GM12873 (cell line): ENCODE measurements at regions not wholly inside any gene's neighbourhood (a gene's known extent, or its start where the extent isn't known, plus 50 kb on each side); places are given as distances from the start of the nearest gene placed in this dataset.

Source experiments
- CTCF ChIP-seq: IDR thresholded peaks from 2 replicates; pipeline ENCODE4 v1.5.1; 2012; ENCODE audit warnings: low read depth, mild to moderate bottlenecking, moderate library complexity, low read length, control low read depth; ENCODE audit not compliant: insufficient read depth; ENCODE audit errors: missing control alignments

DNA sequence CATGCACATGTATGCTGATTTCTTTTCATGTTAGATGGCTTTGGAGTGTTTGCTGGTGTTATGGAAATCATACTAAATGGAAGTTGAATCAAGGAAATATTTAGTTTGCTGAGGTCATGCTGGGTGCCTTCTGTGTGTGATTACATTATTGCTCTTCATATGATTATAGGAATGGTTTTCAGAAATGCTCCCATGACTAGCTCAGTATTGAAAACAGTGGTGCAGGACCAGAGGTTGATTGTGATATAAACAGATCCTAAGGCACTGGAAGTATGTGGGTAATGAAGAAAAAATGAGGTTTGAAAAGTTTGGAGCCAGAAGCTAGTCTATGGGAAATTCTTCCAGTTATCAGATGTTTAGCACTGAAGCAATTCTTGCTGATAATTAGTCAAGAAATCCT, 693.1 kb downstream of the UTRN start:
- no peak for TF ChIP-seq CTCF

DNA sequence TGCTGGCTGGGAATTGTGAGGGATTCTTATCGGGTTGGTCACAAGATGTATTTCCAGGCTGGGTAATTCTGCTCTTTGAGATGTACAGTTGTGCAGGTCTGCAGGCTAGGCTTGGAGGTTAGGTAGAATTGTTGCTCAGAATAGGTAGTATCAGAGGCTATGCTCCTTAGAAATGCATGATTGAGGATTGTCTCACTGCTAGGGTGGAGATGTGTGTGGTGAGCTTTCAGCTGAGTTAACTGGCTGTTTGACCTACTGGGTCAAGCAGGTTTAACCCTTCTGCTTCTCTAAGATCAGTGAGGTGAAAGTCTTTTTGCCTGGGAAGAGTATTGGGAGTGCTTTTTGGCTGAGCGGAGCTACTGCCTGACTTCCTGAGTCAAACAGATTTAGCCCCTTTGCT, 701.1 kb downstream of the UTRN start:
- TF ChIP-seq CTCF = no peak

DNA sequence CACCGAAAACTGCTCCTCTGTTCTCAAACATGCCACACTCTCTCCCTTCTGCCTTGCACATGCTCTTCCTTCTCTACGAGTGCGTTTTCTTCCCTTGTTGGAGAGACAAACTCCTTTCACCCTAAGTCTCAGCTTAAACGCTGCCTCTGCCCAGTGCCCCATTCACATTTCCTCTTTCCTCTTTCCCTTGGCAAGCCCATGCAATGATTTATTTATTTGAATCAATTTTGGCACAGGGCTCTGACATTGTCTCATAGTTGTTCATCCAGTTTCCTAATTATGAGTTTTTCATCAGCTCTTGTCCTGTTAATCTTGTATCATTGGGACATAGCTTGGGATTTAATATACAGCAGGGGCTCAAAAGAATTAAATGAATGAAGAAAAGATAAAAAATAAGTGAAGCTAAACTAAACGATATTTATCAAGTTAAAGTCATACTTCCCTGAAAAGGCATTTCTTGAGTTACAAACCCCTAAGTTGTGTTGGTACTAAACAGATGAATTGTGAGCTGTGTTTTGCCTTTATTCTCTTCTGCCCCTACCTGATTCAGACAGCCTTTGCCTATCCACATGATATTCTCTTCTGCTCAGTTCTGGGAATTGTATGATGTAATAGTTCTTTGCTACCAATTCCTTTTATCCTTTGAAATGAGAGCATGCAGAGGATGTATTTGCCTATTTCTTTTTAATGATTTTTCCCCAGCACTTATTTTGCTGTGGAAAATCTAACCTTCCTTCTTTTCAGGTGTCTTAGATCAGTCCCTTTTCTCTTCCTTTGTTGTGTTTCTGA, 704.4 kb downstream of the UTRN start:
- no peak for TF ChIP-seq CTCF

DNA sequence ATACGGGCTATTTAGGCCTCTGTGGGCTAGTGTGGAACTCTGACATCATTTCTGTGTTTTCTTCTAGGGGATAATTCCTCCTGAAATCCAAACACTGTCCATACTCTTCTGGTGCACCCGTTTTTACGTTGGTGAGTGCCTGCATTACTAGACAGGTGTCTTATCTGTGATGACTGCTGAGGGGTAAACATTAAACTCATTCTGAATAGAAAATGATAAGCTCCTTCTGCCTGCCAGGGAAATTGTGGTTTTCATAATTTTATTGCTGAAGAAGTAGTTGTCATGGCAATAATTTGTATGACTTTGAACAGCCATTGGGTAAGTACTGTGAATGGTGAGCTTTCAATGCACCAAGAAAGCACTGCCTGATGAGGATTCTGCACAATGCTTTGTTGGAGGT, 705.6 kb downstream of the UTRN start:
- TF ChIP-seq CTCF = no peak

DNA sequence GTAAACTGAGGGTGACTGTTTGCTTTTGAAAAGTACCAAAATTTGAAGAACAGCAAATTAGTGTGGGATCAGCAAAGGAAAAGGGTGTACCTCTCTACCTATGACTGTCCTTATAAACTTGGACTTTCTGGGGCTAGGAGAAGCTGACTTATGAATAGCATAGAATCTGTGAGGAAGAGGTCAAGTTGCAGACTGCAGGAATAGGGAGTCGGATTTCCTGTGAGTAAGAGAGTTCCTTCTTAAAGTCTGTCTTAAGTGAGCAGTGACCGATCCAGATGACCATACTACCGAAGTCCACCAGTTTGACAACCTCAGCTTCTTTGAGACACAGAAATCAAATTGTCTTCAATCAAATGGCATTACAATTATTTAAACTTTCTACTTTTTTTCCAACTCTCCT, 708.7 kb downstream of the UTRN start:
- no peak for TF ChIP-seq CTCF

- TF ChIP-seq CTCF = no peak
Measured at GRCh38 chr6:144997996-144998395, 712.9 kb downstream of the UTRN start.

DNA sequence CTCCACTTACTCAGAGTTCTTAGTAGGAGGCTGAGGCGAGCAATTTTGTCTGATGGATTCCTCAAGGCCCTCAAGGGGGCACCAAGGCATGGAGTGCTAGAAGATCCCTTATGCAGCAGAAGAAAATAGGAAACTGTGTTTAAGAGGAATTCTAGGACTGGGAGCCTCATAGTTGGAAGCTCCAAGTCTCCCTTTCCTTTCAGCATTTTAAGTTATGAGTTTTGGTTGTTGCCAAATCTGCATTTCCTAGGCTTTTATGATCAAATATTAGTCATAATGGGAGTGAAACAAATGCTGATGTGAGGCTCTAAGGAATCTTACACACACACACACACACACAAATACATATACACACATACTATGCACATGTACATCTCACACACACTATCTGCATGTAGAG, 714.0 kb downstream of the UTRN start:
- no peak for TF ChIP-seq CTCF
